GM19351 (cell line): ENCODE measurements at regions not wholly inside any gene's neighbourhood (a gene's known extent, or its start where the extent isn't known, plus 50 kb on each side); places are given as distances from the start of the nearest gene placed in this dataset.

ENCODE experiments used
- ATAC-seq: cut with Tn5 transposase; IDR thresholded peaks from one replicate; pipeline ENCODE4 v1.9.1; 2021; ENCODE audit warnings: mild to moderate bottlenecking, moderate library complexity; ENCODE audit not compliant: unreplicated experiment

DNA sequence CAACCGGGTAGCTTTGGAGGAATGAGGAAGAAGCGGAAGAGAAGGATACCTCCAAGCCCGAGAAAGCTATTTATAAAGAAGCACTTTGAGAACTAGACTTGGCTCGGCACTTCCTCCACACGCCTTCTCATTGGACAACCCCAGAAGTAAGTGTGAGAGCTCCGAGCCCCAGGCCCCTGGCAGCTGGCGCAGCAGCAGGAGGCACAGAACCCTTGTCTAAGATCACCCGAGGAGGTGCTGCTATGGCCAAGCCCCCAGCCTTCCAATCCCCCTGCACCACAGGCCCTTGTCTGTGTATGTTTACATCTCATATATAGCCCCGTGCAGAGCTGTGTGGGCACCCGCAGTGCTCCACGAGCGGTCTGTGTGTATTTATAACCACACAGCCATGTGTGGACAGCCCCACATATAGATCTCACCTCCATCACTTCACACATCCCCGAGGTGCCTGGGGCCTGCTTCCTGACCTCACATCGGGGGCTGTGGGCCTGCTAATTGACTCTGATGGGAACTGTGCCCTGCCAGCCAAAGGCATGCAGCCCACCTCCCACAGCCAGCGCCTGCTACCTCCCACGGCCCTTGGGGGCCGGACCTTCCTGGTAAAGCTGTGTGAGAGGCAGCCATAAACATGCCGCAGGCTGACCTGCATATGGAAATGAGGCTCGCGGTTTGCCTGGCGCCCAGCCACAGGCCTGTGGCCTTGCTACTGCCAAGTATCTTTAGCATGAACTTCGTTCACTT, 96.1 kb downstream of the C17orf67 start:
- no peak for ATAC-seq

DNA sequence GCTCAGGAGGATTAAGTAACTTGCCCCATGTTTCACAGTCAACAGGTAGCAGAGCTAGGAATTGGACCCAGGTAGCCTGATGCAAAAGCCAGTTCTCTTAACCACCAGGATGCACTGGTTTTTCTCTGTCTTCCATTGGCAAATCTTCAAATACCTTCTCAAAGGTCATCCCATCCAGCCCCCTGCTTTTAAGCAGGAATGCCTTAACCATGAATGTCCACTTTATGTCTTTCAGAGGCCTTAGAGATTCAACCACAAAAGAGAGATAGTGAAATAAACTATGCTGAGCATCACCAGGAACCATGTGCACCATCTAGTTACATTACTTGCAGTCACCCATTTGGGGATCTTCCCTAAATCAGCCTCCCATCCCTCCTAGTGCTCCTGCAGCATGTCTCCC, 94.3 kb downstream of the C17orf67 start:
- ATAC-seq, result no peak

DNA sequence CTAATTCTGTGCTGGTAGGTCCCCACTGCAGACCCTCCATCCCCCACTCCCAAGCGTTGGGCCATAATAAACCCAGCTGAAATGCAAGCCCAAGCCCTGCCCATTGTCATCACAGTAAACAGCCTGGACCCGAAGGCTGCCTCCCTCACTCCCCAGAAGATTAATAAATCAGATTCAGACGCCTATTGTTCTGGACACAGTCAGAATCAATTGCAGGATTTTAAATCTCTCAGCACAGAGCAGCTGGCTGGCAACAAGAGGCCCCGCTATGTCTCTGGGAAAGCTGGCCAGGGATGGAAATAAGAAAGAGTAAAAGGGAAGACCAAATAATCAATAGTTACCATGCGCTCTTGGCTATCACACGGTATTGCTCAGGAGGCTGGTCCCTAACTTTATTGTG, 93.9 kb downstream of the C17orf67 start:
- ATAC-seq, result no peak

DNA sequence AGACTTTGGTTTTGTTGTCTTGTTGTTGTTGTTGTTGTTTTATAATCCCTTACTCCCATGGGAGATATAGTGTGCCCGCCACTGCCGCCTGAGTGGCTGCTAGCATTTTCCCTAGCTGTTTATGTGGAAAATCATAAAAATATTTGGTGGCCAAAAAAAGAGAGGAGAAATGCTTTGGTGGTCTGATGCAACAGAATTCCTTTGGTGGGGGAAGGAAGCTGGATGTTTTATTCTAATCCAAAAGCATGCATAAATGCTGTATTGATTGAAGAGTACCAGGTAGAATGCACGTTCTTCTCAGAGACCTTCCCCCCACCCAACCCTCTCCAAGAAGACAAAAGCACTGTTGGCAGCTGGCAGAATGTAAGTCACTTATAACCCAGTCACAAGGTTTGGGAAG, 93.2 kb downstream of the C17orf67 start:
- ATAC-seq, result no peak
